ENCODE measurements at regions not wholly inside any gene's neighbourhood (a gene's known extent, or its start where the extent isn't known, plus 50 kb on each side); places are given as distances from the start of the nearest gene placed in this dataset.

GRCh38 chr2:11004199-11004598 is 92.5 kb downstream of the KCNF1 start:
- H3K4me2 ChIP-seq (ENCODE audit: low read depth, low read length, poor library complexity, severe bottlenecking), result no peak overlapping the region
- H3K79me2 ChIP-seq (ENCODE audit: insufficient read depth, low read length), result no peaks in the 10 kb centered on the region
- no peak overlapping the region for H3K9ac ChIP-seq (ENCODE audit: low read depth, low read length, poor library complexity, severe bottlenecking)
- H3K9me3 ChIP-seq (ENCODE audit: insufficient read depth, low read depth, low read length), result no peaks in the 10 kb centered on the region
- H3K4me3 ChIP-seq (ENCODE audit: low read length, poor library complexity, severe bottlenecking), result no peak overlapping the region
- TF ChIP-seq, protein P1, sequence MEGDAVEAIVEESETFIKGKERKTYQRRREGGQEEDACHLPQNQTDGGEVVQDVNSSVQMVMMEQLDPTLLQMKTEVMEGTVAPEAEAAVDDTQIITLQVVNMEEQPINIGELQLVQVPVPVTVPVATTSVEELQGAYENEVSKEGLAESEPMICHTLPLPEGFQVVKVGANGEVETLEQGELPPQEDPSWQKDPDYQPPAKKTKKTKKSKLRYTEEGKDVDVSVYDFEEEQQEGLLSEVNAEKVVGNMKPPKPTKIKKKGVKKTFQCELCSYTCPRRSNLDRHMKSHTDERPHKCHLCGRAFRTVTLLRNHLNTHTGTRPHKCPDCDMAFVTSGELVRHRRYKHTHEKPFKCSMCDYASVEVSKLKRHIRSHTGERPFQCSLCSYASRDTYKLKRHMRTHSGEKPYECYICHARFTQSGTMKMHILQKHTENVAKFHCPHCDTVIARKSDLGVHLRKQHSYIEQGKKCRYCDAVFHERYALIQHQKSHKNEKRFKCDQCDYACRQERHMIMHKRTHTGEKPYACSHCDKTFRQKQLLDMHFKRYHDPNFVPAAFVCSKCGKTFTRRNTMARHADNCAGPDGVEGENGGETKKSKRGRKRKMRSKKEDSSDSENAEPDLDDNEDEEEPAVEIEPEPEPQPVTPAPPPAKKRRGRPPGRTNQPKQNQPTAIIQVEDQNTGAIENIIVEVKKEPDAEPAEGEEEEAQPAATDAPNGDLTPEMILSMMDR (conservative IDR thresholded peaks at IDR 0.05; ENCODE audit: low read length), result no peak
- no peak for TF ChIP-seq EZH2phosphoT487 (IDR thresholded peaks at IDR 0.05; ENCODE audit: borderline replicate concordance)
- no peaks in the 10 kb centered on the region for H3K36me3 ChIP-seq (ENCODE audit: insufficient read depth, low read length)
- H3K27me3 ChIP-seq (ENCODE audit: insufficient read depth, low read length, poor library complexity, severe bottlenecking), result no peaks in the 10 kb centered on the region
- H2AFZ ChIP-seq (ENCODE audit: low read length), result no peak overlapping the region
- no peaks in the 10 kb centered on the region for H3K9me2 ChIP-seq (replicated peaks; ENCODE audit: low read depth, low read length)
- no peaks in the 10 kb centered on the region for H4K20me1 ChIP-seq (ENCODE audit: insufficient read depth, low read length, poor library complexity, severe bottlenecking)
- no peaks in the 10 kb centered on the region for H3F3A ChIP-seq (ENCODE audit: low read depth)
- H3K4me1 ChIP-seq (ENCODE audit: insufficient read depth, low read length, poor library complexity, severe bottlenecking), result no peaks in the 10 kb centered on the region

DNA sequence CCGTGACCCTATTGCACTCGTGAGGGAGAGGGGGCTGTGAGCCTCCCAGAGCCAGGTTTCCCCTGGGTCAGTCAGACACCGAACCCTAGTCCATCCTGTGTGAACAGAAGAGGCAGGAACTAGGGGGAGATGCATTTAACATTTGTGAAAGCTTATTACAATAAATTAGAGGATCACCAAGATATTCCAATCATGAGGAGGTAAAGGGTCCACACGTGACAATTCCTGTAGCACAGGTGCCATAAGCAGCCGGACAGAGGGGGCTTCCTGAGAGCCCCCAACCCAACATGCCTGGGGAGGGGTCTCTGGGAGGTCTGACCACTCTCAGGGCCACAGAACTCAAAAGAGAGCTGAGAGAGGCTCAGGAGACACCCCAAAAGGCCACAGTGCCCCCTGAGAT is 93.3 kb downstream of the KCNF1 start:
- TF ChIP-seq, protein P1 (conservative IDR thresholded peaks at IDR 0.05; ENCODE audit: low read length), result no peak
- TF ChIP-seq EZH2phosphoT487 (IDR thresholded peaks at IDR 0.05; ENCODE audit: borderline replicate concordance), result no peak
- Histone ChIP-seq H3K27me3 (ENCODE audit: insufficient read depth, low read length, poor library complexity, severe bottlenecking) (no peaks in the 10 kb centered on the region), H3K36me3 (ENCODE audit: insufficient read depth, low read length) (no peaks in the 10 kb centered on the region), H3K9ac (ENCODE audit: low read depth, low read length, poor library complexity, severe bottlenecking) (no peak overlapping the region), H3F3A (ENCODE audit: low read depth) (no peaks in the 10 kb centered on the region), H3K4me1 (ENCODE audit: insufficient read depth, low read length, poor library complexity, severe bottlenecking) (no peaks in the 10 kb centered on the region), H3K9me3 (ENCODE audit: insufficient read depth, low read depth, low read length) (no peaks in the 10 kb centered on the region), H3K4me3 (ENCODE audit: low read length, poor library complexity, severe bottlenecking) (no peak overlapping the region), H2AFZ (ENCODE audit: low read length) (no peak overlapping the region), H3K4me2 (ENCODE audit: low read depth, low read length, poor library complexity, severe bottlenecking) (no peak overlapping the region), H3K79me2 (ENCODE audit: insufficient read depth, low read length) (no peaks in the 10 kb centered on the region), H3K9me2 (replicated peaks; ENCODE audit: low read depth, low read length) (no peaks in the 10 kb centered on the region), H4K20me1 (ENCODE audit: insufficient read depth, low read length, poor library complexity, severe bottlenecking) (no peaks in the 10 kb centered on the region)

GRCh38 chr2:11006191-11006590 is 94.5 kb downstream of the KCNF1 start:
- Histone ChIP-seq H4K20me1 (ENCODE audit: insufficient read depth, low read length, poor library complexity, severe bottlenecking) (no peaks in the 10 kb centered on the region), H3K79me2 (ENCODE audit: insufficient read depth, low read length) (no peaks in the 10 kb centered on the region), H3K36me3 (ENCODE audit: insufficient read depth, low read length) (no peaks in the 10 kb centered on the region), H3K4me1 (ENCODE audit: insufficient read depth, low read length, poor library complexity, severe bottlenecking) (no peaks in the 10 kb centered on the region), H2AFZ (ENCODE audit: low read length) (no peak overlapping the region), H3K9me3 (ENCODE audit: insufficient read depth, low read depth, low read length) (no peaks in the 10 kb centered on the region; the same call in 1 of the 2 replicates), H3K9ac (ENCODE audit: low read depth, low read length, poor library complexity, severe bottlenecking) (no peak overlapping the region), H3K4me3 (ENCODE audit: low read length, poor library complexity, severe bottlenecking) (no peak overlapping the region), H3F3A (ENCODE audit: low read depth) (no peaks in the 10 kb centered on the region), H3K27me3 (ENCODE audit: insufficient read depth, low read length, poor library complexity, severe bottlenecking) (no peaks in the 10 kb centered on the region), H3K4me2 (ENCODE audit: low read depth, low read length, poor library complexity, severe bottlenecking) (no peak overlapping the region), H3K9me2 (replicated peaks; ENCODE audit: low read depth, low read length) (no peaks in the 10 kb centered on the region)
- TF ChIP-seq EZH2phosphoT487 (IDR thresholded peaks at IDR 0.05; ENCODE audit: borderline replicate concordance), result no peak
- TF ChIP-seq, protein P1 (conservative IDR thresholded peaks at IDR 0.05; ENCODE audit: low read length), result no peak
